T-helper 1 cell treated with Interleukin-12 subunit alpha and Interleukin-12 subunit beta and Interleukin-4 antibody, amounts not matched to agents 30 μg/mL and 1 μg/mL, for 36 hours (primary cell): ENCODE measurements at regions not wholly inside any gene's neighbourhood (a gene's known extent, or its start where the extent isn't known, plus 50 kb on each side); places are given as distances from the start of the nearest gene placed in this dataset.
"Not testable (repeated sequence)": the region's sequence is repeated elsewhere in the genome, so short reads cannot be mapped to it uniquely, and the experiment has no call there.

Source experiments
- H3K27ac Mint-ChIP-seq: one replicate; pipeline ENCODE4 v1.8.0; 2021; ENCODE audit warnings: mild to moderate bottlenecking, mixed read lengths
- H3K27me3 Mint-ChIP-seq: one replicate; pipeline ENCODE4 v1.8.0; 2021; ENCODE audit warnings: low read depth, mixed read lengths
- H3K36me3 Mint-ChIP-seq: one replicate; pipeline ENCODE4 v1.8.0; 2021; ENCODE audit warnings: low read depth, mixed read lengths
- H3K4me1 Mint-ChIP-seq: one replicate; pipeline ENCODE4 v1.8.0; 2021; ENCODE audit warnings: low read depth, mixed read lengths
- H3K4me3 Mint-ChIP-seq: one replicate; pipeline ENCODE4 v1.8.0; 2021; ENCODE audit warnings: mild to moderate bottlenecking, moderate library complexity, mixed read lengths
- H3K9me3 Mint-ChIP-seq: one replicate; pipeline ENCODE4 v1.8.0; 2021; ENCODE audit warnings: mixed read lengths

GRCh38 chr1:87398641-87399040 lies 70.0 kb downstream of the LMO4 start:
- H3K27ac Mint-ChIP-seq: no peak overlapping the region
- no peaks in the 10 kb centered on the region for H3K9me3 Mint-ChIP-seq
- H3K4me3 Mint-ChIP-seq: no peak overlapping the region
- peaks cover under 1% of the 10 kb centered on the region for H3K4me1 Mint-ChIP-seq
- H3K27me3 Mint-ChIP-seq: peaks cover 8% of the 10 kb centered on the region
- H3K36me3 Mint-ChIP-seq: no peaks in the 10 kb centered on the region

GRCh38 chr1:87399264-87399663 lies 70.6 kb downstream of the LMO4 start:
- no peak overlapping the region for H3K4me3 Mint-ChIP-seq
- H3K27me3 Mint-ChIP-seq: peaks cover 8% of the 10 kb centered on the region
- no peaks in the 10 kb centered on the region for H3K36me3 Mint-ChIP-seq
- peaks cover 7% of the 10 kb centered on the region for H3K4me1 Mint-ChIP-seq
- no peak overlapping the region for H3K27ac Mint-ChIP-seq
- no peaks in the 10 kb centered on the region for H3K9me3 Mint-ChIP-seq

- H3K36me3 Mint-ChIP-seq: no peaks in the 10 kb centered on the region
- peaks cover 11% of the 10 kb centered on the region for H3K4me1 Mint-ChIP-seq
- no peaks in the 10 kb centered on the region for H3K9me3 Mint-ChIP-seq
- H3K27me3 Mint-ChIP-seq: peaks cover 8% of the 10 kb centered on the region
- H3K4me3 Mint-ChIP-seq: no peak overlapping the region
- H3K27ac Mint-ChIP-seq: no peak overlapping the region
These were observed 71.0 kb downstream of the LMO4 start for GRCh38 chr1:87399701-87400100.

GRCh38 chr1:87400813-87401212 lies 72.1 kb downstream of the LMO4 start:
- no peaks in the 10 kb centered on the region for H3K9me3 Mint-ChIP-seq
- H3K36me3 Mint-ChIP-seq: peaks cover 4% of the 10 kb centered on the region
- H3K4me3 Mint-ChIP-seq: no peak overlapping the region
- peaks cover 8% of the 10 kb centered on the region for H3K27me3 Mint-ChIP-seq
- no peak overlapping the region for H3K27ac Mint-ChIP-seq
- peaks cover 17% of the 10 kb centered on the region for H3K4me1 Mint-ChIP-seq

- Mint-ChIP-seq H3K4me1 (peaks cover 22% of the 10 kb centered on the region), H3K36me3 (peaks cover 4% of the 10 kb centered on the region), H3K27ac (no peak overlapping the region), H3K4me3 (no peak overlapping the region), H3K9me3 (peaks cover 4% of the 10 kb centered on the region), H3K27me3 (peaks cover 14% of the 10 kb centered on the region)
These were observed 73.7 kb downstream of the LMO4 start for GRCh38 chr1:87402241-87403002.

- peaks cover 4% of the 10 kb centered on the region for H3K9me3 Mint-ChIP-seq
These were observed 74.6 kb downstream of the LMO4 start for GRCh38 chr1:87403061-87403820.

GRCh38 chr1:87404296-87404695 lies 75.6 kb downstream of the LMO4 start:
- peaks cover 4% of the 10 kb centered on the region for H3K9me3 Mint-ChIP-seq
- peaks cover 4% of the 10 kb centered on the region for H3K36me3 Mint-ChIP-seq
- H3K27me3 Mint-ChIP-seq: peaks cover 14% of the 10 kb centered on the region
- H3K4me3 Mint-ChIP-seq: no peak overlapping the region
- H3K4me1 Mint-ChIP-seq: peaks cover 22% of the 10 kb centered on the region
- H3K27ac Mint-ChIP-seq: no peak overlapping the region

More at GRCh38 chr1:87403061-87403820, 74.6 kb downstream of the LMO4 start:
- Mint-ChIP-seq H3K36me3 (peaks cover 4% of the 10 kb centered on the region), H3K27ac (no peak overlapping the region), H3K4me3 (no peak overlapping the region), H3K4me1 (peaks cover 22% of the 10 kb centered on the region), H3K27me3 (peaks cover 14% of the 10 kb centered on the region)

- Mint-ChIP-seq H3K27me3 (peaks cover 11% of the 10 kb centered on the region), H3K36me3 (peaks cover 4% of the 10 kb centered on the region)
These were observed 80.1 kb downstream of the LMO4 start for GRCh38 chr1:87408665-87409248.

GRCh38 chr1:87410776-87411480 lies 82.2 kb downstream of the LMO4 start:
- Mint-ChIP-seq H3K4me3 (no peak overlapping the region), H3K4me1 (peaks cover 5% of the 10 kb centered on the region), H3K27ac (no peak overlapping the region), H3K9me3 (peaks cover 4% of the 10 kb centered on the region), H3K27me3 (peaks cover 17% of the 10 kb centered on the region), H3K36me3 (no peaks in the 10 kb centered on the region)

More at GRCh38 chr1:87408665-87409248, 80.1 kb downstream of the LMO4 start:
- H3K27ac Mint-ChIP-seq: no peak overlapping the region
- no peak overlapping the region for H3K4me3 Mint-ChIP-seq
- peaks cover 21% of the 10 kb centered on the region for H3K4me1 Mint-ChIP-seq
- H3K9me3 Mint-ChIP-seq: peaks cover 4% of the 10 kb centered on the region

- H3K27me3 Mint-ChIP-seq: peaks cover 18% of the 10 kb centered on the region
- H3K36me3 Mint-ChIP-seq, H3K4me3 Mint-ChIP-seq: not testable (repeated sequence)
These were observed 85.2 kb downstream of the LMO4 start for GRCh38 chr1:87413846-87414245.

GRCh38 chr1:87418048-87418447 lies 89.4 kb downstream of the LMO4 start:
- H3K4me3 Mint-ChIP-seq: no peak overlapping the region
- no peaks in the 10 kb centered on the region for H3K4me1 Mint-ChIP-seq
- H3K27ac Mint-ChIP-seq: no peak overlapping the region

More at GRCh38 chr1:87413846-87414245, 85.2 kb downstream of the LMO4 start:
- not testable (repeated sequence) for H3K4me1 Mint-ChIP-seq, H3K9me3 Mint-ChIP-seq, H3K27ac Mint-ChIP-seq

GRCh38 chr1:87421809-87422208 lies 93.1 kb downstream of the LMO4 start:
- H3K9me3 Mint-ChIP-seq: no peaks in the 10 kb centered on the region
- H3K27ac Mint-ChIP-seq: no peak overlapping the region
- no peak overlapping the region for H3K4me3 Mint-ChIP-seq
- peaks cover 17% of the 10 kb centered on the region for H3K27me3 Mint-ChIP-seq
- no peaks in the 10 kb centered on the region for H3K36me3 Mint-ChIP-seq
- H3K4me1 Mint-ChIP-seq: no peaks in the 10 kb centered on the region

More at GRCh38 chr1:87418048-87418447, 89.4 kb downstream of the LMO4 start:
- Mint-ChIP-seq H3K36me3 (no peaks in the 10 kb centered on the region), H3K9me3 (no peaks in the 10 kb centered on the region), H3K27me3 (peaks cover 24% of the 10 kb centered on the region)

GRCh38 chr1:87424541-87424940 lies 95.9 kb downstream of the LMO4 start:
- Mint-ChIP-seq H3K36me3 (no peaks in the 10 kb centered on the region), H3K27ac (no peak overlapping the region), H3K4me1 (no peaks in the 10 kb centered on the region), H3K4me3 (no peak overlapping the region), H3K9me3 (no peaks in the 10 kb centered on the region), H3K27me3 (peaks cover 22% of the 10 kb centered on the region)
